H1 (cell line): ENCODE measurements at regions not wholly inside any gene's neighbourhood (a gene's known extent, or its start where the extent isn't known, plus 50 kb on each side); places are given as distances from the start of the nearest gene placed in this dataset.

Source experiments
- CTCF ChIA-PET: fragments of 300-600 bp; sonication (Branson Sonifier 250); formaldehyde crosslinking; loops from one replicate; lab custom pipeline; 2021; ENCODE audit not compliant: partially characterized antibody; lab: Charles Lee
- POLR2A ChIA-PET: fragments of 300-600 bp; sonication (Branson Sonifier 250); formaldehyde crosslinking; loops from one replicate; lab custom pipeline; 2021; ENCODE audit warnings: inconsistent platforms; ENCODE audit not compliant: partially characterized antibody; lab: Charles Lee
- DNase-seq, 2 experiments: peaks; one replicate each; pipeline versions ENCODE4 v3.0.0 to v3.0.0-alpha.2; 2010 to 2022; ENCODE audit warnings: low spot score in 2 of 2, low read depth in 1 of 2, mixed read lengths in 1 of 2
- FAIRE-seq: peaks from 2 replicates; lab custom pipeline; 2011; peaks lifted over from hg19 to GRCh38; lab: Jason Lieb, UNC
- H2AFZ ChIP-seq: 2 replicates; pipeline ENCODE4 v1.8.1; 2012; ENCODE audit warnings: low read length, inconsistent platforms
- H2AK5ac ChIP-seq: 2 replicates; pipeline ENCODE4 v1.6.1; 2013; ENCODE audit warnings: low read depth, low read length
- H2BK120ac ChIP-seq: replicated peaks from 2 replicates; pipeline ENCODE3; 2013; ENCODE audit warnings: low read depth, low read length, inconsistent platforms
- H2BK12ac ChIP-seq: 2 replicates; pipeline ENCODE4 v1.6.1; 2013; ENCODE audit warnings: low read depth, low read length
- H2BK15ac ChIP-seq: 2 replicates; pipeline ENCODE4 v1.6.1; 2013; ENCODE audit warnings: low read length
- H2BK20ac ChIP-seq: 2 replicates; pipeline ENCODE4 v1.6.1; 2013; ENCODE audit warnings: low read length
- H2BK5ac ChIP-seq: 2 replicates; pipeline ENCODE4 v1.6.1; 2013; ENCODE audit warnings: low read depth, low read length
- H3K14ac ChIP-seq: 2 replicates; pipeline ENCODE4 v1.6.1; 2013; ENCODE audit warnings: inconsistent platforms; ENCODE audit not compliant: insufficient read length
- H3K18ac ChIP-seq: 2 replicates; pipeline ENCODE4 v1.6.1; 2013; ENCODE audit warnings: low read length; ENCODE audit errors: extremely low read depth
- H3K23ac ChIP-seq: 2 replicates; pipeline ENCODE4 v1.6.1; 2013; ENCODE audit warnings: inconsistent platforms; ENCODE audit not compliant: insufficient read length
- H3K23me2 ChIP-seq: 2 replicates; pipeline ENCODE4 v1.6.1; 2013; ENCODE audit warnings: low read depth, low read length
- H3K27ac ChIP-seq: 2 replicates; pipeline ENCODE4 v1.6.1; 2011; ENCODE audit warnings: low read depth, low read length, inconsistent platforms
- H3K27me3 ChIP-seq, 4 experiments: replicated peaks in 1 of 4; 1 replicate in 1 of 4; 2 replicates in 3 of 4; pipeline versions ENCODE4 v1.6.1 to v1.8.1; 2011 to 2013; ENCODE audit warnings: low read length in 3 of 4, mild to moderate bottlenecking in 3 of 4, inconsistent platforms in 2 of 4, mixed read lengths in 2 of 4, moderate library complexity in 1 of 4; ENCODE audit not compliant: control insufficient read depth in 3 of 4, insufficient read depth in 3 of 4; ENCODE audit errors: extremely low read depth in 1 of 4
- H3K36me3 ChIP-seq, 4 experiments: 2 replicates each; pipeline versions ENCODE4 v1.6.1 to v1.8.1; 2011 to 2013; ENCODE audit warnings: mild to moderate bottlenecking in 4 of 4, low read length in 3 of 4, moderate library complexity in 2 of 4, control low read depth in 1 of 4, inconsistent platforms in 1 of 4; ENCODE audit not compliant: insufficient read depth in 4 of 4, control insufficient read depth in 2 of 4
- H3K4ac ChIP-seq: replicated peaks from 2 replicates; pipeline ENCODE3; 2013; ENCODE audit warnings: low read length, low read depth, mixed read lengths, inconsistent platforms; ENCODE audit not compliant: insufficient read length
- H3K4me1 ChIP-seq, 4 experiments: replicated peaks in 1 of 4; 1 replicate in 1 of 4; 2 replicates in 3 of 4; pipeline versions ENCODE4 v1.6.1 to v1.8.1; 2011 to 2013; ENCODE audit warnings: low read length in 3 of 4, inconsistent platforms in 2 of 4, mixed read lengths in 1 of 4; ENCODE audit not compliant: insufficient read depth in 4 of 4, control insufficient read depth in 3 of 4
- H3K4me2 ChIP-seq, 2 experiments: 2 replicates each; pipeline versions ENCODE4 v1.6.1 to v1.8.1; 2011 to 2013; ENCODE audit warnings: low read depth in 2 of 2, low read length in 2 of 2, control low read depth in 1 of 2, inconsistent platforms in 1 of 2, mild to moderate bottlenecking in 1 of 2; ENCODE audit not compliant: insufficient read depth in 1 of 2
- H3K4me3 ChIP-seq, 4 experiments: fragments of 200-600, 300-600 bp in 1 of 4; sonication (generic), shearing (Covaris generic), sonication (Bioruptor Twin) in 1 of 4; 2 replicates each; pipeline versions ENCODE4 v1.5.1 to v1.8.1; 2011 to 2016; ENCODE audit warnings: low read length in 4 of 4, low read depth in 3 of 4, control low read depth in 2 of 4, inconsistent platforms in 2 of 4, mild to moderate bottlenecking in 2 of 4, mixed read lengths in 1 of 4, moderate library complexity in 1 of 4; ENCODE audit not compliant: insufficient read depth in 2 of 4; ENCODE audit errors: extremely low read depth in 1 of 4
- H3K56ac ChIP-seq: replicated peaks from 2 replicates; pipeline ENCODE3; 2013; ENCODE audit warnings: low read depth, mild to moderate bottlenecking, mixed read lengths, low read length, inconsistent platforms; ENCODE audit not compliant: insufficient read length
- H3K79me1 ChIP-seq: 2 replicates; pipeline ENCODE4 v1.6.1; 2013; ENCODE audit warnings: low read depth, low read length, control low read depth
- H3K79me2 ChIP-seq, 2 experiments: 2 replicates each; pipeline versions ENCODE4 v1.6.1 to v1.8.1; 2012 to 2013; ENCODE audit warnings: low read length in 2 of 2, mild to moderate bottlenecking in 2 of 2, inconsistent platforms in 1 of 2; ENCODE audit not compliant: insufficient read depth in 2 of 2, control insufficient read depth in 1 of 2
- H3K9ac ChIP-seq, 4 experiments: replicated peaks in 1 of 4; 1 replicate in 1 of 4; 2 replicates in 3 of 4; pipeline versions ENCODE4 v1.6.1 to v1.8.1; 2011 to 2013; ENCODE audit warnings: low read depth in 3 of 4, low read length in 3 of 4, control low read depth in 2 of 4, mild to moderate bottlenecking in 2 of 4, moderate library complexity in 2 of 4, inconsistent platforms in 1 of 4; ENCODE audit errors: extremely low read depth in 1 of 4
- H3K9me3 ChIP-seq, 2 experiments: 2 replicates each; pipeline versions ENCODE4 v1.6.1 to v1.8.1; 2012 to 2013; ENCODE audit warnings: mild to moderate bottlenecking in 2 of 2, moderate library complexity in 2 of 2, control low read depth in 1 of 2, inconsistent platforms in 1 of 2, low read depth in 1 of 2, low read length in 1 of 2, mixed read lengths in 1 of 2; ENCODE audit not compliant: insufficient read depth in 2 of 2
- H4K20me1 ChIP-seq, 2 experiments: replicated peaks in 1 of 2; 2 replicates each; pipeline versions ENCODE3 to v1.8.1; 2011 to 2013; ENCODE audit warnings: inconsistent platforms in 2 of 2, low read length in 2 of 2, mild to moderate bottlenecking in 1 of 2; ENCODE audit not compliant: insufficient read depth in 2 of 2, control insufficient read depth in 1 of 2
- H4K5ac ChIP-seq: 2 replicates; pipeline ENCODE4 v1.6.1; 2013; ENCODE audit warnings: low read length, low read depth, mixed read lengths, inconsistent platforms; ENCODE audit not compliant: insufficient read length
- H4K8ac ChIP-seq: 2 replicates; pipeline ENCODE4 v1.8.0; 2013; ENCODE audit warnings: mild to moderate bottlenecking, moderate library complexity, low read length, inconsistent platforms; ENCODE audit not compliant: insufficient read depth; ENCODE audit errors: extremely low read depth
- H4K91ac ChIP-seq: replicated peaks from 2 replicates; pipeline ENCODE3; 2013; ENCODE audit warnings: low read length, mixed read lengths, inconsistent platforms; ENCODE audit not compliant: insufficient read length
- BRCA1 ChIP-seq: IDR thresholded peaks from 2 replicates; pipeline ENCODE4 v1.6.1; 2012; ENCODE audit warnings: low read depth, low read length, improper control_type of control experiment
- FOSL1 ChIP-seq: IDR thresholded peaks from 2 replicates; pipeline ENCODE4 v1.6.1; 2011; ENCODE audit warnings: mild to moderate bottlenecking, low read depth, low read length, moderate library complexity; ENCODE audit not compliant: insufficient read depth
- GABPA ChIP-seq: IDR thresholded peaks from 2 replicates; pipeline ENCODE4 v1.6.1; 2011; ENCODE audit warnings: mild to moderate bottlenecking, low read length, moderate library complexity, borderline replicate concordance; ENCODE audit not compliant: insufficient read depth
- JUND ChIP-seq: IDR thresholded peaks from 2 replicates; pipeline ENCODE4 v1.6.1; 2011; ENCODE audit warnings: mild to moderate bottlenecking, improper control_type of control experiment, low read length
- KDM1A ChIP-seq: fragments of 200-600, 300-600 bp; sonication (generic); IDR thresholded peaks from 2 replicates; pipeline ENCODE4 v1.7.1; 2016; ENCODE audit warnings: mild to moderate bottlenecking, low read length, borderline replicate concordance
- POLR2A ChIP-seq, 2 experiments: IDR thresholded peaks; 1 replicate in 1 of 2; 2 replicates in 1 of 2; pipeline ENCODE4 v1.6.1; 2011; ENCODE audit warnings: low read depth in 2 of 2, low read length in 2 of 2, mild to moderate bottlenecking in 2 of 2; ENCODE audit errors: control extremely low read depth in 1 of 2
- RNF2 ChIP-seq: fragments of 200-900, 300-1000 bp; sonication (generic); IDR thresholded peaks from 2 replicates; pipeline ENCODE4 v1.7.1; 2016; ENCODE audit warnings: borderline replicate concordance, low read depth, mild to moderate bottlenecking, antibody characterized with exemption, low read length; ENCODE audit not compliant: poor library complexity, severe bottlenecking; ENCODE audit errors: missing control alignments
- SAP30 ChIP-seq: fragments of 300-600 bp; sonication (generic); IDR thresholded peaks from 2 replicates; pipeline ENCODE4 v1.7.1; 2012; ENCODE audit warnings: low read length, moderate library complexity, mild to moderate bottlenecking, inconsistent platforms; ENCODE audit not compliant: insufficient read depth, insufficient replicate concordance
- SIRT6 ChIP-seq: IDR thresholded peaks from one replicate; pipeline ENCODE4 v1.7.1; 2012; ENCODE audit warnings: low read length, inconsistent platforms
- TAF1 ChIP-seq: IDR thresholded peaks from 2 replicates; pipeline ENCODE4 v1.6.1; 2011; ENCODE audit warnings: mild to moderate bottlenecking, low read depth, low read length
- USF2 ChIP-seq: IDR thresholded peaks from 2 replicates; pipeline ENCODE4 v1.6.1; 2011; ENCODE audit warnings: low read length, improper control_type of control experiment
- YY1 ChIP-seq: IDR thresholded peaks from 2 replicates; pipeline ENCODE4 v1.6.1; 2011; ENCODE audit warnings: low read depth, mild to moderate bottlenecking, low read length
- ZNF274 ChIP-seq: IDR thresholded peaks from 2 replicates; pipeline ENCODE4 v1.7.0; 2012; ENCODE audit warnings: low read length, borderline replicate concordance; ENCODE audit errors: extremely low read depth
- WGBS, 2 experiments: shearing (Covaris generic) in 1 of 2; methylation state at CpG; one replicate each; pipeline versions ENCODE4 v1.1.6 to v1.1.7; 2013 to 2015; ENCODE audit warnings: low lambda C conversion rate in 2 of 2, mixed read lengths in 2 of 2, inconsistent platforms in 1 of 2, low coverage in 1 of 2, missing lambda C conversion rate in 1 of 2; ENCODE audit not compliant: insufficient replicate concordance in 2 of 2, insufficient coverage in 1 of 2, insufficient read length in 1 of 2; ENCODE audit errors: extremely low coverage in 1 of 2, missing lambda C conversion rate in 1 of 2; 5-methylcytosine and 5-hydroxymethylcytosine counted together

GRCh38 chr14:98194821-98195220, 1077.2 kb downstream of the BCL11B start:
- CTCF ChIA-PET, result interaction anchor here (0.6 to 1.4 kb wide), 6 partner anchors 10 to 1071 kb away, joined by 3 to 4 read pairs (median 3); no protein-coding TSS in a partner anchor
- Histone ChIP-seq H2BK120ac (no peak overlapping the region), H3K36me3 (no peaks in the 10 kb centered on the region), H3K4me2 (no peak overlapping the region), H2BK20ac (0 out of 2 replicates have a peak overlapping the region, but pooled peaks have one; percentile 75), H3K14ac (no peak overlapping the region), H3K23me2 (no peaks in the 10 kb centered on the region; the same call in 1 of the 2 replicates), H2BK15ac (no peak overlapping the region), H3K23ac (no peak overlapping the region), H4K8ac (no peak overlapping the region), H4K20me1 (no peaks in the 10 kb centered on the region), H2AK5ac (peak overlapping the region; percentile 42; the same call in 1 of the 2 replicates), H3K4ac (no peak overlapping the region), H2AFZ (no peak overlapping the region), H3K79me2 (no peaks in the 10 kb centered on the region), H2BK5ac (no peak overlapping the region), H3K18ac (no peak overlapping the region; the same call in 1 of the 2 replicates), H3K4me1 (peaks cover 0 to 7% (median 2%) of the 10 kb centered on the region in 4 experiments; a peak in 2 of 7 replicates), H3K9me3 (no peaks in the 10 kb centered on the region), H4K5ac (no peak overlapping the region), H3K4me3 (no peak overlapping the region), H3K27ac (no peak overlapping the region), H2BK12ac (peak overlapping the region; percentile 78; the same call in 1 of the 2 replicates), H3K9ac (no peak overlapping the region), H3K56ac (no peak overlapping the region), H3K27me3 (no peaks in the 10 kb centered on the region), H3K79me1 (no peaks in the 10 kb centered on the region), H4K91ac (no peak overlapping the region)
- DNase-seq (no peak), FAIRE-seq (no peak)
- 87% methylated on average over 2 of the region's 2 CpGs; no CpG with 5 or more reads in 1 of the 2 experiments for WGBS, 2 experiments
- POLR2A ChIA-PET, result no interaction called here
- no peak for TF ChIP-seq KDM1A
- TF ChIP-seq POLR2A (IDR thresholded peaks at IDR 0.05; ENCODE audit: control extremely low read depth in 1 of 2, low read depth in 2 of 2, low read length in 2 of 2), result no peak
- TF ChIP-seq SIRT6, result no peak
- no peak for TF ChIP-seq ZNF274
- TF ChIP-seq RNF2, result no peak
- TF ChIP-seq GABPA, result no peak
- TF ChIP-seq USF2, result no peak
- no peak for TF ChIP-seq TAF1
- no peak for TF ChIP-seq SAP30
- no peak for TF ChIP-seq FOSL1
- TF ChIP-seq BRCA1, result no peak
- TF ChIP-seq JUND, result no peak
- TF ChIP-seq YY1, result no peak
